GM12878 (cell line): ENCODE measurements at regions not wholly inside any gene's neighbourhood (a gene's known extent, or its start where the extent isn't known, plus 50 kb on each side); places are given as distances from the start of the nearest gene placed in this dataset.

Experiments
- ATAC-seq: fragments of 200-7000 bp; cut with Tn5 transposase; 3 replicates; pipeline ENCODE4 v1.9.1; 2020; ENCODE audit warnings: mild to moderate bottlenecking, moderate library complexity
- BruUV-seq: library from RNA; stranded (reverse); fragments of 400-500 nt; replicated peaks from 2 replicates; lab custom pipeline; 2021; lab: Mats Ljungman, UMichigan
- CTCF ChIA-PET: fragments of 300-600 bp; sonication (Branson Sonifier 250); formaldehyde crosslinking; extraction: SDS; loops from one replicate; lab custom pipeline; 2021; ENCODE audit warnings: inconsistent platforms; lab: Yijun Ruan, JAX
- POLR2A ChIA-PET: fragments of 350-600 bp; formaldehyde crosslinking; extraction: SDS; loops from one replicate; lab custom pipeline; 2021; ENCODE audit warnings: inconsistent platforms; lab: Charles Lee
- RAD21 ChIA-PET: fragments of 300-600 bp; sonication (Branson Sonifier 250); formaldehyde crosslinking; loops from one replicate; lab custom pipeline; 2023; ENCODE audit warnings: antibody characterized with exemption; ENCODE audit not compliant: unreplicated experiment; lab: Charles Lee
- SMC1A ChIA-PET: fragments of 300-600 bp; sonication (Branson Sonifier 250); formaldehyde crosslinking; loops from one replicate; lab custom pipeline; 2023; ENCODE audit not compliant: unreplicated experiment, uncharacterized antibody; lab: Charles Lee
- DNase-seq: peaks from one replicate; pipeline ENCODE4 v3.0.0-alpha.2; 2011; ENCODE audit warnings: low read depth, low spot score
- FAIRE-seq: peaks from 3 replicates; lab custom pipeline; 2011; peaks lifted over from hg19 to GRCh38; lab: Jason Lieb, UNC
- H2AFZ ChIP-seq: 2 replicates; pipeline ENCODE4 v1.6.0; 2011; ENCODE audit warnings: low read depth, low read length, control low read depth; ENCODE audit not compliant: control insufficient read depth
- H3K27ac ChIP-seq: 2 replicates; pipeline ENCODE4 v1.5.1; 2011; ENCODE audit warnings: control low read depth; ENCODE audit not compliant: control insufficient read depth, insufficient read depth
- H3K27me3 ChIP-seq, 2 experiments: replicated peaks in 1 of 2; 2 replicates each; pipeline versions ENCODE4 v1.6.0 to v1.6.1; 2011; ENCODE audit warnings: low read length in 1 of 2; ENCODE audit not compliant: control insufficient read depth in 2 of 2, insufficient read depth in 2 of 2
- H3K36me3 ChIP-seq, 2 experiments: 2 replicates each; pipeline ENCODE4 v1.5.1; 2011; ENCODE audit warnings: low read length in 1 of 2; ENCODE audit not compliant: control insufficient read depth in 2 of 2, insufficient read depth in 2 of 2
- H3K4me1 ChIP-seq: 2 replicates; pipeline ENCODE4 v1.6.1; 2011; ENCODE audit warnings: mild to moderate bottlenecking, low read length, moderate library complexity, mixed read lengths; ENCODE audit not compliant: control insufficient read depth, insufficient read depth
- H3K4me2 ChIP-seq: 2 replicates; pipeline ENCODE4 v1.6.0; 2011; ENCODE audit warnings: control low read depth; ENCODE audit not compliant: control insufficient read depth, insufficient read depth
- H3K4me3 ChIP-seq: fragments of 200-600 bp; sonication (generic); 2 replicates; pipeline ENCODE4 v1.5.1; 2016
- H3K79me2 ChIP-seq: 2 replicates; pipeline ENCODE4 v1.6.0; 2011; ENCODE audit warnings: low read length; ENCODE audit not compliant: control insufficient read depth, insufficient read depth
- H3K9ac ChIP-seq: 2 replicates; pipeline ENCODE4 v1.8.0; 2011; ENCODE audit warnings: low read length, control low read depth, mixed read lengths; ENCODE audit not compliant: control insufficient read depth, insufficient read depth
- H3K9me3 ChIP-seq: replicated peaks from 3 replicates; pipeline ENCODE4 v1.5.1; 2011; ENCODE audit warnings: mild to moderate bottlenecking, low read length; ENCODE audit not compliant: control insufficient read depth, insufficient read depth
- H4K20me1 ChIP-seq: 2 replicates; pipeline ENCODE4 v1.6.0; 2011; ENCODE audit not compliant: control insufficient read depth, insufficient read depth
- BHLHE40 ChIP-seq, 2 experiments: fragments of 450-650 bp in 1 of 2; IDR thresholded peaks; 2 replicates each; pipeline ENCODE4 v1.6.1; 2011 to 2017; ENCODE audit warnings: low read depth in 2 of 2, borderline replicate concordance in 1 of 2, improper control_type of control experiment in 1 of 2, low read length in 1 of 2, mild to moderate bottlenecking in 1 of 2
- CBX3 ChIP-seq: fragments of 200-600 bp; sonication (generic); IDR thresholded peaks from 2 replicates; pipeline ENCODE4 v1.6.1; 2016; ENCODE audit warnings: low read depth, borderline replicate concordance
- ETV6 ChIP-seq, 2 experiments: fragments of 450-650 bp in 1 of 2; IDR thresholded peaks in 1 of 2; conservative IDR thresholded peaks in 1 of 2; 2 replicates each; pipeline ENCODE4 v1.6.1; 2014; ENCODE audit warnings: antibody characterized with exemption in 1 of 2, borderline replicate concordance in 1 of 2, low read depth in 1 of 2, mild to moderate bottlenecking in 1 of 2, moderate library complexity in 1 of 2
- KDM1A ChIP-seq: fragments of 200-600 bp; sonication (generic); IDR thresholded peaks from 2 replicates; pipeline ENCODE4 v1.6.1; 2016; ENCODE audit warnings: borderline replicate concordance
- LARP7 ChIP-seq: fragments of 450-650 bp; IDR thresholded peaks from 2 replicates; pipeline ENCODE4 v1.6.1; 2017; ENCODE audit warnings: mild to moderate bottlenecking
- MEF2B ChIP-seq: fragments of 450-650 bp; IDR thresholded peaks from 2 replicates; pipeline ENCODE4 v1.6.1; 2018; ENCODE audit warnings: mild to moderate bottlenecking, moderate library complexity; ENCODE audit not compliant: partially characterized antibody, poor library complexity, severe bottlenecking
- PML ChIP-seq: IDR thresholded peaks from 2 replicates; pipeline ENCODE4 v1.6.1; 2012; ENCODE audit warnings: low read length, inconsistent platforms
- RCOR1 ChIP-seq: conservative IDR thresholded peaks from 2 replicates; pipeline ENCODE4 v1.6.1; 2012; ENCODE audit warnings: low read depth, low read length, improper control_type of control experiment
- ZNF622 ChIP-seq: fragments of 450-650 bp; IDR thresholded peaks from 2 replicates; pipeline ENCODE4 v1.6.1; 2017; ENCODE audit warnings: mild to moderate bottlenecking, inconsistent platforms
- WGBS: methylation state at CpG from one replicate; pipeline ENCODE4 v1.1.6; 2016; ENCODE audit warnings: low lambda C conversion rate; ENCODE audit not compliant: insufficient replicate concordance, insufficient coverage; ENCODE audit errors: missing lambda C conversion rate; 5-methylcytosine and 5-hydroxymethylcytosine counted together
- in situ Hi-C: fragments of 300-500 bp; cut with MboI; formaldehyde crosslinking; loops from 9 replicates; pipeline ENCODE4 v1.14.3; 2018; ENCODE audit warnings: mixed read lengths
- intact Hi-C: fragments of 100-400 bp; cut with micrococcal nuclease; formaldehyde crosslinking; loops from one replicate; pipeline ENCODE4 v1.14.2; 2022; ENCODE audit not compliant: unreplicated experiment
- TF ChIP-seq, protein P1 (sequence below): IDR thresholded peaks from 2 replicates; pipeline ENCODE4 v1.6.1; 2011; ENCODE audit warnings: low read depth, mild to moderate bottlenecking, low read length, moderate library complexity, borderline replicate concordance; ENCODE audit errors: extremely low read depth
- TF ChIP-seq, protein P2 (sequence below): fragments of 450-650 bp; IDR thresholded peaks from 2 replicates; pipeline ENCODE4 v1.6.1; 2017; ENCODE audit warnings: mild to moderate bottlenecking, low read depth, inconsistent platforms; ENCODE audit not compliant: poor library complexity, severe bottlenecking
- TF ChIP-seq, protein P3 (sequence below): IDR thresholded peaks from 2 replicates; pipeline ENCODE4 v1.6.1; 2012; ENCODE audit warnings: low read depth, low read length, improper control_type of control experiment

DNA sequence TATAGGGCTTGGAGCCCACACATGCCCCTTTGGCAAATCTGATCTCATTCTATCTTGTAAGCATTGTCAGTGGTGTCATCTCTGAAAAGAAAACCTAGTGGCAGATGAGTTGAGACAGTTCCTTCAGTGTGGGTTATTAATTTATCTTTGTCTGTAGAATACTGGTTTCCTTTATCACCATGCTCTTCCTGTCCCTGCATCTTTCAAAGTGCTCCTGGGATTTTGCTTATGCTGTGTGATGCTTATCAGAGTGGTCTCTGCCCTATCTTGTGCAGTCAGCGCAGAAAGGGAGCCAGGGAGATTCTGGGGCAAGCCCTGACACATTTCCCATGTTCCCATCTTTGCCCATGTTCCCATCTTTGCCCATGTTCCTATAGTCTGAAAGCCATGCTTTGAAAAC is 402.9 kb downstream of the RWDD3 start:
- 0% methylated on average over 1 of the region's 1 CpG for WGBS
- TF ChIP-seq, protein P1, sequence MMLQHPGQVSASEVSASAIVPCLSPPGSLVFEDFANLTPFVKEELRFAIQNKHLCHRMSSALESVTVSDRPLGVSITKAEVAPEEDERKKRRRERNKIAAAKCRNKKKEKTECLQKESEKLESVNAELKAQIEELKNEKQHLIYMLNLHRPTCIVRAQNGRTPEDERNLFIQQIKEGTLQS = no peak
- no peak for TF ChIP-seq RCOR1
- no peak for TF ChIP-seq KDM1A
- TF ChIP-seq, protein P2, sequence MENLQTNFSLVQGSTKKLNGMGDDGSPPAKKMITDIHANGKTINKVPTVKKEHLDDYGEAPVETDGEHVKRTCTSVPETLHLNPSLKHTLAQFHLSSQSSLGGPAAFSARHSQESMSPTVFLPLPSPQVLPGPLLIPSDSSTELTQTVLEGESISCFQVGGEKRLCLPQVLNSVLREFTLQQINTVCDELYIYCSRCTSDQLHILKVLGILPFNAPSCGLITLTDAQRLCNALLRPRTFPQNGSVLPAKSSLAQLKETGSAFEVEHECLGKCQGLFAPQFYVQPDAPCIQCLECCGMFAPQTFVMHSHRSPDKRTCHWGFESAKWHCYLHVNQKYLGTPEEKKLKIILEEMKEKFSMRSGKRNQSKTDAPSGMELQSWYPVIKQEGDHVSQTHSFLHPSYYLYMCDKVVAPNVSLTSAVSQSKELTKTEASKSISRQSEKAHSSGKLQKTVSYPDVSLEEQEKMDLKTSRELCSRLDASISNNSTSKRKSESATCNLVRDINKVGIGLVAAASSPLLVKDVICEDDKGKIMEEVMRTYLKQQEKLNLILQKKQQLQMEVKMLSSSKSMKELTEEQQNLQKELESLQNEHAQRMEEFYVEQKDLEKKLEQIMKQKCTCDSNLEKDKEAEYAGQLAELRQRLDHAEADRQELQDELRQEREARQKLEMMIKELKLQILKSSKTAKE = no peak
- TF ChIP-seq PML = no peak
- no peak for TF ChIP-seq CBX3
- TF ChIP-seq, protein P3, sequence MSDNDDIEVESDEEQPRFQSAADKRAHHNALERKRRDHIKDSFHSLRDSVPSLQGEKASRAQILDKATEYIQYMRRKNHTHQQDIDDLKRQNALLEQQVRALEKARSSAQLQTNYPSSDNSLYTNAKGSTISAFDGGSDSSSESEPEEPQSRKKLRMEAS = no peak
- TF ChIP-seq LARP7 = no peak
- TF ChIP-seq BHLHE40 (IDR thresholded peaks at IDR 0.05; ENCODE audit: borderline replicate concordance in 1 of 2, low read depth in 2 of 2, low read length in 1 of 2) = no peak
- no peak for TF ChIP-seq ETV6 (conservative IDR thresholded peaks at IDR 0.05 in 1 of 2, IDR thresholded peaks at IDR 0.05 in 1 of 2; ENCODE audit: borderline replicate concordance in 1 of 2, low read depth in 1 of 2)
- TF ChIP-seq MEF2B = no peak
- no peak for TF ChIP-seq ZNF622
- H3K4me2 ChIP-seq = no peak overlapping the region
- no TSS peak for BruUV-seq
- FAIRE-seq = no peak
- no peaks in the 10 kb centered on the region for H3K4me1 ChIP-seq
- in situ Hi-C loops (no loop called here), intact Hi-C loops (no loop called here)
- ChIA-PET SMC1A (no interaction called here), POLR2A (no interaction called here), RAD21 (no interaction called here), CTCF (no interaction called here)
- H4K20me1 ChIP-seq = no peaks in the 10 kb centered on the region
- H3K9ac ChIP-seq = no peak overlapping the region
- H3K4me3 ChIP-seq = no peak overlapping the region
- DNase-seq = no peak
- no peak for ATAC-seq
- H3K9me3 ChIP-seq = no peaks in the 10 kb centered on the region
- H2AFZ ChIP-seq = no peak overlapping the region
- no peaks in the 10 kb centered on the region for H3K79me2 ChIP-seq
- H3K27me3 ChIP-seq = no peaks in the 10 kb centered on the region
- H3K36me3 ChIP-seq = no peaks in the 10 kb centered on the region
- no peak overlapping the region for H3K27ac ChIP-seq
